B cell (primary cell): ENCODE measurements at regions not wholly inside any gene's neighbourhood (a gene's known extent, or its start where the extent isn't known, plus 50 kb on each side); places are given as distances from the start of the nearest gene placed in this dataset.

Experiments used
- ATAC-seq: fragments of 200-7000 bp; cut with Tn5 transposase; one replicate; pipeline ENCODE4 v1.10.0; 2021; ENCODE audit warnings: low read depth, mild to moderate bottlenecking, moderate number of reproducible peaks, moderate library complexity
- CTCF ChIA-PET: fragments of 350-600 bp; sonication (Branson Sonifier 250); formaldehyde crosslinking; loops from one replicate; lab custom pipeline; 2021; ENCODE audit warnings: antibody characterized with exemption, inconsistent platforms; lab: Charles Lee
- POLR2A ChIA-PET: fragments of 350-600 bp; sonication (Branson Sonifier 250); formaldehyde crosslinking; loops from one replicate; lab custom pipeline; 2021; ENCODE audit warnings: antibody characterized with exemption; lab: Charles Lee
- DNase-seq: peaks from one replicate; pipeline ENCODE4 v3.0.0; 2013
- H2AFZ ChIP-seq: 2 replicates; pipeline ENCODE4 v1.6.1; 2012; ENCODE audit warnings: mild to moderate bottlenecking, low read depth, low read length; ENCODE audit not compliant: insufficient read depth, poor library complexity, severe bottlenecking
- H3K27ac ChIP-seq, 2 donors: 1 replicate in 1 of 2; 2 replicates in 1 of 2; pipeline ENCODE4 v1.5.1; 2012 to 2013; ENCODE audit warnings: low read length in 2 of 2, mild to moderate bottlenecking in 2 of 2, moderate library complexity in 1 of 2
- H3K27me3 ChIP-seq, 4 experiments: fragments of 200-600 bp in 1 of 4; sonication (generic) in 1 of 4; replicated peaks in 1 of 4; 1 replicate in 2 of 4; 2 replicates in 2 of 4; pipeline versions ENCODE4 v1.6.1 to v1.7.0; 2013 to 2016; ENCODE audit warnings: low read length in 3 of 4, mild to moderate bottlenecking in 2 of 4, mixed read lengths in 1 of 4, moderate library complexity in 1 of 4; ENCODE audit not compliant: insufficient read depth in 4 of 4, control insufficient read depth in 3 of 4; ENCODE audit errors: control extremely low read depth in 1 of 4
- H3K36me3 ChIP-seq, 2 experiments: replicated peaks in 1 of 2; 1 replicate in 1 of 2; 2 replicates in 1 of 2; pipeline versions ENCODE4 v1.6.1 to v1.7.1; 2013; ENCODE audit warnings: low read length in 1 of 2; ENCODE audit not compliant: insufficient read depth in 2 of 2, control insufficient read depth in 1 of 2; ENCODE audit errors: control extremely low read depth in 1 of 2, extremely low read depth in 1 of 2
- H3K4me1 ChIP-seq, 2 donors: fragments of 200-600 bp in 1 of 2; sonication (generic) in 1 of 2; 1 replicate in 1 of 2; 2 replicates in 1 of 2; pipeline versions ENCODE4 v1.5.1 to v1.6.1; 2013 to 2017; ENCODE audit warnings: low read length in 2 of 2; ENCODE audit not compliant: control insufficient read depth in 2 of 2, insufficient read depth in 2 of 2
- H3K4me2 ChIP-seq: replicated peaks from 2 replicates; pipeline ENCODE3; 2012; ENCODE audit warnings: mild to moderate bottlenecking, low read depth, low read length; ENCODE audit not compliant: poor library complexity, severe bottlenecking
- H3K4me3 ChIP-seq, 5 experiments: fragments of 200-600 bp in 1 of 5; sonication (generic) in 1 of 5; 1 replicate in 3 of 5; 2 replicates in 2 of 5; pipeline versions ENCODE4 v1.5.1 to v1.7.0; 2011 to 2016; ENCODE audit warnings: low read length in 4 of 5, mild to moderate bottlenecking in 4 of 5, low read depth in 2 of 5, control low read depth in 1 of 5, moderate library complexity in 1 of 5; ENCODE audit not compliant: insufficient read depth in 1 of 5; ENCODE audit errors: control extremely low read depth in 1 of 5, extremely low read depth in 1 of 5
- H3K79me2 ChIP-seq: fragments of 200-600 bp; sonication (generic); one replicate; pipeline ENCODE4 v1.6.0; 2016; ENCODE audit warnings: low read length; ENCODE audit not compliant: control insufficient read depth, insufficient read depth
- H3K9ac ChIP-seq: fragments of 200-600 bp; sonication (generic); 2 replicates; pipeline ENCODE4 v1.6.1; 2017; ENCODE audit warnings: mild to moderate bottlenecking, low read length, moderate library complexity
- H3K9me3 ChIP-seq, 3 donors: one replicate each; pipeline versions ENCODE4 v1.6.1 to v1.7.1; 2013; ENCODE audit warnings: low read length in 2 of 3; ENCODE audit not compliant: control insufficient read depth in 2 of 3, insufficient read depth in 1 of 3; ENCODE audit errors: control extremely low read depth in 1 of 3
- H4K20me1 ChIP-seq: 2 replicates; pipeline ENCODE4 v1.6.0; 2012; ENCODE audit warnings: mild to moderate bottlenecking, low read length; ENCODE audit not compliant: insufficient read depth, control insufficient read depth, poor library complexity, severe bottlenecking
- H3K27ac Mint-ChIP-seq: one replicate; pipeline ENCODE4 v1.8.0; 2021; ENCODE audit warnings: mixed read lengths
- H3K27me3 Mint-ChIP-seq: one replicate; pipeline ENCODE4 v1.8.0; 2021; ENCODE audit warnings: mixed read lengths
- H3K4me1 Mint-ChIP-seq: one replicate; pipeline ENCODE4 v1.8.0; 2021; ENCODE audit warnings: mixed read lengths
- H3K4me3 Mint-ChIP-seq: one replicate; pipeline ENCODE4 v1.8.0; 2021; ENCODE audit warnings: mixed read lengths
- H3K9me3 Mint-ChIP-seq: one replicate; pipeline ENCODE4 v1.8.0; 2022; ENCODE audit warnings: mixed read lengths; ENCODE audit not compliant: insufficient read depth
- CTCF ChIP-seq: fragments of 200-600 bp; IDR thresholded peaks from one replicate; pipeline ENCODE4 v1.8.0; 2022; ENCODE audit warnings: antibody characterized with exemption, mild to moderate bottlenecking
- EZH2 ChIP-seq: IDR thresholded peaks from 2 replicates; pipeline ENCODE4 v1.6.1; 2012; ENCODE audit warnings: borderline replicate concordance, low read depth, mild to moderate bottlenecking, moderate library complexity, low read length; ENCODE audit not compliant: insufficient read depth, poor library complexity, severe bottlenecking
- WGBS: methylation state at CpG from one replicate; pipeline ENCODE4 v1.1.5; 2013; ENCODE audit warnings: missing lambda C conversion rate; ENCODE audit not compliant: insufficient coverage; 5-methylcytosine and 5-hydroxymethylcytosine counted together
- intact Hi-C: fragments of 100-400 bp; cut with micrococcal nuclease; formaldehyde crosslinking; loops from one replicate; pipeline ENCODE4 v1.10.0; 2022

- no peak overlapping the region for H3K27ac Mint-ChIP-seq
- Histone ChIP-seq H3K9ac (no peak overlapping the region), H3K9me3 (peaks cover 0 to 8% (median 0%) of the 10 kb centered on the region in 3 donors), H3K4me2 (no peak overlapping the region), H3K36me3 (no peaks in the 10 kb centered on the region), H3K4me3 (no peak overlapping the region), H2AFZ (no peak overlapping the region), H4K20me1 (no peaks in the 10 kb centered on the region), H3K79me2 (no peaks in the 10 kb centered on the region), H3K27me3 (no peaks in the 10 kb centered on the region), H3K4me1 (no peaks in the 10 kb centered on the region), H3K27ac (no peak overlapping the region)
- no peak for ATAC-seq
- CTCF ChIA-PET: no interaction called here
- no peak for DNase-seq
- no peaks in the 10 kb centered on the region for H3K27me3 Mint-ChIP-seq
- POLR2A ChIA-PET: no interaction called here
- no peak overlapping the region for H3K4me3 Mint-ChIP-seq
- H3K4me1 Mint-ChIP-seq: no peaks in the 10 kb centered on the region
- WGBS: 94% methylated on average over 3 of the region's 8 CpGs
- intact Hi-C loops: no loop called here
- peaks cover 3% of the 10 kb centered on the region for H3K9me3 Mint-ChIP-seq
- TF ChIP-seq EZH2: no peak
- TF ChIP-seq CTCF: no peak
Measured at GRCh38 chr6:155765275-155766194, 309.9 kb upstream of the NOX3 start.

- DNase-seq: no peak
- no peaks in the 10 kb centered on the region for H3K36me3 ChIP-seq
- ChIA-PET CTCF (no interaction called here), POLR2A (no interaction called here)
- H3K27ac ChIP-seq: no peak overlapping the region
- H3K4me3 ChIP-seq: no peak overlapping the region
- intact Hi-C loops: no loop called here
- no peak overlapping the region for H2AFZ ChIP-seq
- TF ChIP-seq EZH2: no peak
- no peak for ATAC-seq
- H3K27me3 Mint-ChIP-seq: no peaks in the 10 kb centered on the region
- 100% methylated on average over 1 of the region's 3 CpGs for WGBS
- no peaks in the 10 kb centered on the region for H3K4me1 ChIP-seq
- no peak overlapping the region for H3K4me2 ChIP-seq
- H4K20me1 ChIP-seq: no peaks in the 10 kb centered on the region
- no peak overlapping the region for H3K9ac ChIP-seq
- H3K27me3 ChIP-seq: no peaks in the 10 kb centered on the region
- no peaks in the 10 kb centered on the region for H3K4me1 Mint-ChIP-seq
- no peaks in the 10 kb centered on the region for H3K9me3 Mint-ChIP-seq
- no peaks in the 10 kb centered on the region for H3K9me3 ChIP-seq
- no peaks in the 10 kb centered on the region for H3K79me2 ChIP-seq
- no peak overlapping the region for H3K4me3 Mint-ChIP-seq
- H3K27ac Mint-ChIP-seq: no peak overlapping the region
Measured at GRCh38 chr6:155762649-155763048, 307.0 kb upstream of the NOX3 start.
